ENCODE measurements at regions not wholly inside any gene's neighbourhood (a gene's known extent, or its start where the extent isn't known, plus 50 kb on each side); places are given as distances from the start of the nearest gene placed in this dataset.

- DNase-seq (ENCODE audit: low read depth in 2 of 2) = no peak
Measured at GRCh38 chr12:118467641-118468305, 91.4 kb downstream of the SUDS3 start.

GRCh38 chr12:118472940-118473339 is 96.6 kb downstream of the SUDS3 start:
- no peak for DNase-seq (ENCODE audit: low read depth in 2 of 2)

- no peak for DNase-seq (ENCODE audit: low read depth in 2 of 2)
Measured at GRCh38 chr12:118480235-118480634, 103.9 kb downstream of the SUDS3 start.

- DNase-seq (ENCODE audit: low read depth in 2 of 2) = no peak
Measured at GRCh38 chr12:118488034-118488433, 111.7 kb downstream of the SUDS3 start.

- DNase-seq (ENCODE audit: low read depth in 2 of 2) = no peak
Measured at GRCh38 chr12:118493962-118494361, 117.6 kb downstream of the SUDS3 start.

- DNase-seq (ENCODE audit: low read depth in 2 of 2) = no peak
Measured at GRCh38 chr12:118494776-118495175, 118.4 kb downstream of the SUDS3 start.

DNA sequence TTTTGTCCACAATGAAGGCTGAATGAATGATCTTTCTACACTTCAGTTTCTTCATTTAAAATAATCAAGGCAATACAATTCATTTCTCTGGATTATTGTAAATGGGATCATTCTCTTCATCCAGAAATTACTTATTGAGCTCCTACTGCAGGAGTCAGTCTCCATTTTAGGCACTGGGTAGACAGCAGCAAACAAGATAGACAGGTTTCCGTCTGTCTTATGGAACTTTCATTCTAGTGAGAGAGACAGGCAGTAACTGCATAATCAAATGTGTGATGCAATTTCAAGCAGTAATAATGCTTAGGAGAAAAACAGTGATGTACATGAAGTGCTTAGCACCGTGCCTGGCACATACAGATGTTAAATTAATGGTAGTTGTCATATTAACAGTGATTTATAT is 118.9 kb downstream of the SUDS3 start:
- DNase-seq (ENCODE audit: low read depth in 2 of 2) = no peak

- DNase-seq (ENCODE audit: low read depth in 2 of 2) = no peak
Measured at GRCh38 chr12:118498171-118498570, 121.8 kb downstream of the SUDS3 start.

GRCh38 chr12:118500299-118500698 is 123.9 kb downstream of the SUDS3 start:
- DNase-seq (ENCODE audit: low read depth in 2 of 2) = no peak

DNA sequence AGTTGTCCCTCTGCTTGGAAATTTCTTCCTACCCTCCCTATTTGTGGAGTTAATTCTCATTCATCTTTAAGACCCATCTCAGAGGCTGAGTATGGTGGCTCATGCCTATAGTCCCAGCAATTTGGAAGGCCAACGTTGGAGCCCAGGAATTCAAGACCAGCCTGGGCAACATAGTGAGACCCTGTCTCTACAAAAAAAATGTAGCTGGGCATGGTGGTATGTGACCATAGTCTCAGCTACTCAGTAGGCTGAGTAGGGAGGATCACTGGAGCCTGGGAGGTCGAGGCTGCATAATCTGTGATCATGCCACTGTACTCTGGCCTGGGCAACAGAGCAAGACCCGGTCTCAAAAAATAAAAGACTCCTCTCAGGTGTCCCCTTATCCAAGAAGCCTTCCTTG is 125.1 kb downstream of the SUDS3 start:
- no peak for DNase-seq (ENCODE audit: low read depth in 2 of 2)

GRCh38 chr12:118503476-118503875 is 127.1 kb downstream of the SUDS3 start:
- no peak for DNase-seq (ENCODE audit: low read depth in 2 of 2)

- DNase-seq (ENCODE audit: low read depth in 2 of 2) = no peak
Measured at GRCh38 chr12:118512669-118513068, 136.3 kb downstream of the SUDS3 start.

GRCh38 chr12:118513611-118514010 is 137.3 kb downstream of the SUDS3 start:
- DNase-seq (ENCODE audit: low read depth in 2 of 2) = no peak

GRCh38 chr12:118514297-118514696 is 137.9 kb downstream of the SUDS3 start:
- no peak for DNase-seq (ENCODE audit: low read depth in 2 of 2)

- no peak for DNase-seq (ENCODE audit: low read depth in 2 of 2)
Measured at GRCh38 chr12:118520214-118521035, 144.1 kb downstream of the SUDS3 start.

DNA sequence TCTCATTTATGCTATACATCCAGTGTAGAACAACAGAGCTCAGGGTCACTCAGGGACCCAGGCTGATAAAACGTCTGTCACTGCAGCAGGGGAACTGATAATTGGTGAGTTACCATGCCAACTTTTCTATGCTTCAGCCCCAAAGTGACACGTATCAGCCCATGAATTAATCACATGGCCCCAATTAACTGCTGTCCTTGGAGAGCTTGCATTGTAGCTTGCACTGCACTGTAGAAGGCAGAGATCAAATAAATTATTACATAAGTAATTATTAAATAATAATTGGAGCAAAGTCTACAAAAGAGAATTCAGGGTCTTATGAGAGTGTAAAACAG is 144.6 kb downstream of the SUDS3 start:
- no peak for DNase-seq (ENCODE audit: low read depth in 2 of 2)

- no peak for DNase-seq (ENCODE audit: low read depth in 2 of 2)
Measured at GRCh38 chr12:118524446-118524845, 148.1 kb downstream of the SUDS3 start.

DNA sequence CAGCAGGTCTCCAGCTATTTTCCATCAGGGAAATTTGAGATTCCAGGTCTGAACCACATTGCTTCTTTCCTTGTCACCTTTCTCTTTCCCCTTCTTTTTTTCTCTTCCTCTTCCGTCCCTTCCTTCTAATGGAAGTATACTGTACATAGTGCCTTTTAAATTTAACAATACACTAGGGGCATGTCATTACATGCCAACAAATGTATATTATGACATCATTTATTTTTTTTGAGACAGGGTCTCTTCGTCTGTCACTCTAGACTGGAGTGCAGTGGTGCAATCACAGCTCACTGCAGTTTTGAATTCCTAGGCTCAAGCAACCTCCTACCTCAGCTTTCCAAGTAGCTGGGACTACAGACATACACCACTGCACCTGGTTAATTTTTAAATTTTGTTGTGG is 148.9 kb downstream of the SUDS3 start:
- DNase-seq (ENCODE audit: low read depth in 2 of 2) = no peak

- no peak for DNase-seq (ENCODE audit: low read depth in 2 of 2)
Measured at GRCh38 chr12:118526255-118527095, 150.1 kb downstream of the SUDS3 start.

DNA sequence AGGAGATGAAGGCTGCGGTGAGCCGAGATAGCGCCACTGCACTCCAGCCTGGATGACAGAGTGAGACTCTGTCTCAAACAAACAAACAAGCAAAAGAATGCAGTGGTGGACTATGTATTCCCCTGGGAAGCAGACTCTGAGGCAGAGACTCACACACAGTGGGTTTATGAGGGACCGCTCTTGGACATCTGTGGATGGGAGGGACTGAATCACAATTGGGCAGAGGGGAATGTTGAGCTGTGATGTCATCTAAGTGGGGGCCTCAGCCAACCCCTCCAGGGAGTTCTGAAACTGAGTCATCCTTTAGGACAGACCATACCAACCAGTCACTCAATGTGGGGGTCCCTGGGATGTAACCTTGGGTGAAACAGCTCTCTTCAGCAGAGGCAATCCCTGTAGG is 151.0 kb downstream of the SUDS3 start:
- DNase-seq (ENCODE audit: low read depth in 2 of 2) = no peak

- DNase-seq (ENCODE audit: low read depth in 2 of 2) = no peak
Measured at GRCh38 chr12:118528625-118529024, 152.3 kb downstream of the SUDS3 start.

DNA sequence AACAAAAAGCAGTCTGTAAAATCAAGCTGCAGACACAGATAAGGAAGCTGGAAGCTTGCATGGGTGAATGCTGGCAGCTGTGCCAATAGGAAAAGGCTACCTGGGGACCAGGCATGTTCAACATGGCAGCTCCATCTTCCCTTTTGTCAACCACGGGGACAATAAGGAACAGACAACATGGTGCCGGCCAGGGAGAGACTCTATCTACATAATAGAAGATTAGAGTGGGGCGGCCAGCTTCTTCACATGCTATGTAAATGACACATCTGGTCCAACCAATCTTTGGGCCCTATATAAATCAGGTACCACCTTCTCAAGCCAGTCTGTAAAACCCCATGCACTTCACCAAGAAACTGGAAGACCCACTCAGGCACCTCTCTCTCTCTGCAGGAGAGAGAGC is 157.6 kb downstream of the SUDS3 start:
- no peak for DNase-seq (ENCODE audit: low read depth in 2 of 2)

Measured in activated CD4-positive, alpha-beta T cell treated with anti-CD3 and anti-CD28 coated beads for 24 hours (primary cell).